Spleen (tissue), 7 donors: ENCODE measurements at regions not wholly inside any gene's neighbourhood (a gene's known extent, or its start where the extent isn't known, plus 50 kb on each side); places are given as distances from the start of the nearest gene placed in this dataset.

Experiments used
- CTCF ChIP-seq, 11 experiments: fragments of 200-600 bp in 7 of 11; fragments of 450-650 bp in 4 of 11; sonication (generic) in 4 of 11; IDR thresholded peaks in 8 of 11; conservative IDR thresholded peaks in 3 of 11; 1 replicate in 7 of 11; 2 replicates in 4 of 11; pipeline versions ENCODE4 v1.4.0 to v1.8.0; 2016 to 2021; ENCODE audit warnings: antibody characterized with exemption in 11 of 11, inconsistent platforms in 4 of 11, mild to moderate bottlenecking in 1 of 11
- POLR2A ChIP-seq, 3 donors: fragments of 450-650 bp; IDR thresholded peaks; one replicate each; pipeline ENCODE4 v1.5.1; 2017; ENCODE audit warnings: antibody characterized with exemption in 3 of 3, mild to moderate bottlenecking in 1 of 3
- POLR2AphosphoS5 ChIP-seq, 3 donors: sonication (generic); formaldehyde crosslinking; IDR thresholded peaks; one replicate each; pipeline ENCODE4 v1.5.1; 2017; ENCODE audit warnings: antibody characterized with exemption in 3 of 3
- donor health status: DM: no; HTN: no; CAD: no; lungs with moderate emphysema.
- donor health status: DM: no; HTN: no; CAD: no.
- donor health status: DM: no; HTN: no; CAD: no.

GRCh38 chr20:39853636-39854035 is 835.4 kb downstream of the MAFB start:
- TF ChIP-seq CTCF (IDR thresholded peaks at IDR 0.05 in 8 of 11, conservative IDR thresholded peaks at IDR 0.05 in 3 of 11) (no peak), POLR2A (IDR thresholded peaks at IDR 0.05) (no peak), POLR2AphosphoS5 (IDR thresholded peaks at IDR 0.05) (no peak)
